NT2/D1 (cell line): ENCODE measurements at regions not wholly inside any gene's neighbourhood (a gene's known extent, or its start where the extent isn't known, plus 50 kb on each side); places are given as distances from the start of the nearest gene placed in this dataset.

Source experiments
- YY1 ChIP-seq: IDR thresholded peaks from 2 replicates; pipeline ENCODE4 v1.6.1; 2011; ENCODE audit not compliant: insufficient read length, insufficient read depth
- ZNF274 ChIP-seq: IDR thresholded peaks from 2 replicates; pipeline ENCODE4 v1.6.1; 2011; ENCODE audit warnings: mild to moderate bottlenecking, low read depth, low read length

GRCh38 chr13:85163063-85163462, 636.2 kb downstream of the SLITRK6 start:
- no peak for TF ChIP-seq YY1
- no peak for TF ChIP-seq ZNF274
